ENCODE measurements at regions not wholly inside any gene's neighbourhood (a gene's known extent, or its start where the extent isn't known, plus 50 kb on each side); places are given as distances from the start of the nearest gene placed in this dataset.
"Not testable (repeated sequence)": the region's sequence is repeated elsewhere in the genome, so short reads cannot be mapped to it uniquely, and the experiment has no call there.

GRCh38 chr19:28468701-28469459 is 744.1 kb downstream of the UQCRFS1 start:
- FAIRE-seq (no peak), DNase-seq (ENCODE audit: insufficient read length, low spot score) (no peak)

- no peak for FAIRE-seq
- no peak for DNase-seq (ENCODE audit: insufficient read length, low spot score)
These were observed 746.6 kb downstream of the UQCRFS1 start for GRCh38 chr19:28466107-28467045.

DNA sequence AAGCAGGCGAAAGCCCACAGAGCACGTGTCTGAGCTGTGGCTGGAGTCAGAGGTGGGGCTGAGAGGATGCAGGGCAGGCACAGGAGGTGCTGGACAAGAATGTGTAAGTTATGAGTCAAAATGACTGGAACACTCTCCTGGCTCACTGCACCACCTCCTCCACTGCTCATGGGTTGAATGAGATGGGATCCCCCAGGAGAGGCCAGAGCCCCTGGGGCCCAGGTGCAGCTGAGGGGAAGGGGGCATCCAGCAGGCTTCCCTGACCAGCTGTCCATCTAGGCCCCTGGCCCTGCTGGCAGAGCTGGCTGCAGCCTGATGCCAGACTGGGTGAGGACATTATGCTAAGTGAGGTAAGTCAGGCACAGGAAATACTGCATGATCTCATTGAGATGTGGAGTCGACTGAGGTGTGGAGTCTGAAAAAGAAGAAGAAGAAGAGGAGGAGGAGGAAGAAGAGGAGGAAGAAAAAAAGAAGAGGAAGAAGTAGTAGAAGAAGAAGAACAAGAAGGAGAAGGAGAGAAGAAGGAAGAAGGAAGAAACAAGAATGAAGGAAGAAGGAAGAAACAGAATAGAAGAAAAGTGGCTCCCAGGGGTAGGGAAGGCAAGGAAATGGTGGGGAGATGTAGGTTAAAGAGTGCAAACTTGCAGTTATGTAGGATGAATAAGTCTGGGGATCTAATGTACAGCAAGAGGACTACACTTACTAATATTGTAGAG is 747.4 kb downstream of the UQCRFS1 start:
- DNase-seq (ENCODE audit: insufficient read length, low spot score) (no peak), FAIRE-seq (no peak)

GRCh38 chr19:28463493-28464053 is 749.4 kb downstream of the UQCRFS1 start:
- DNase-seq (ENCODE audit: insufficient read length, low spot score) = no peak
- no peak for FAIRE-seq

- FAIRE-seq = no peak
- DNase-seq (ENCODE audit: insufficient read length, low spot score) = no peak
These were observed 755.3 kb downstream of the UQCRFS1 start for GRCh38 chr19:28457620-28458019.

DNA sequence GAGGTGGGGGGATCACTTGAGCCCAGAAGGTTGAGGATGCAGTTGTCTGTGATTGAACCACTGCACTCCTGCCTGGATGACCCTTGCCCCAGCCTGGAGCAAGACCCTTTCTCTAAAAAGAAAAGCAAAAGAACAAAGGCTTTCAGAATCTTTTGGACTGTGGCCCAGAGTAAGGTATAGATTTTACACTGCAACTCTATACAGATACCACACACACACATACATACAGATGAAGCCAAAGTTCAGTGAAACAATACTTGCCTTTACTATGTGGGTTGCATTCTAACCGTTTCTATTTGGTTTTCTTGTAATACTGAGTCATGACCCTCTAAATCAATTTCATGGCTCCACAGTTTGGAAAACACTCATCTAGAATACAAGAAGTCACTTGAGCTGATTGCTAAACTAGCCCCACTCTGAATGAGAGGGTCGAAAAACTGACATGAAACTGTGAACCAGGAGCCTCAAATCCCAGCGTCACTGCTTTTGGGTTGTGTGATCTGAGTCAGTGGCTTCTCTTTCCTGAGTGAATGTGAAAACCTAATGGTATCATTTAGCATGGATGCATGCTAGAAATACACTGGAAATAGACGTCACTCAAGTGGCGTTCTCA is 756.1 kb downstream of the UQCRFS1 start:
- FAIRE-seq (no peak), DNase-seq (ENCODE audit: insufficient read length, low spot score) (no peak)

GRCh38 chr19:28456252-28456651 is 756.7 kb downstream of the UQCRFS1 start:
- no peak for DNase-seq (ENCODE audit: insufficient read length, low spot score)
- FAIRE-seq = no peak

GRCh38 chr19:28454083-28454482 is 758.9 kb downstream of the UQCRFS1 start:
- no peak for DNase-seq (ENCODE audit: insufficient read length, low spot score)
- FAIRE-seq = no peak

DNA sequence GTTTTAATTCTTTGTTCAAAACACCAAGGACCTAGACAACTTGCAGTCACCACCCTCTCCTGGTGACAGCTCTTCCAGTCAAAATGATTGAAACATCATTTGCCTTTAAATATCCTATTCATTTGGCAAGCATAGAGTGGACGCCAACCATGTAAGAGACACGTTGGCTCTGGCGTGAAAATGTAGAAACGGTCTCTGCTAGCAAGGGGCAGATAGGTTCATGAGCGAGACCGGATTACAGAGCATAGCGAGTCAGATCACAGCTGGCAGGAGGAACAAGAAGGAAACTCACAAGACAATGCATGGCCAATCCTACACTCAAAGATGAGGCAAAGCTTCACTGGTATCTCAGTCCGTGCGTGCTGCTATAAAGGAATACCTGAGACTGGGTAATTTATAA is 759.5 kb downstream of the UQCRFS1 start:
- no peak for FAIRE-seq
- DNase-seq (ENCODE audit: insufficient read length, low spot score) = no peak

DNA sequence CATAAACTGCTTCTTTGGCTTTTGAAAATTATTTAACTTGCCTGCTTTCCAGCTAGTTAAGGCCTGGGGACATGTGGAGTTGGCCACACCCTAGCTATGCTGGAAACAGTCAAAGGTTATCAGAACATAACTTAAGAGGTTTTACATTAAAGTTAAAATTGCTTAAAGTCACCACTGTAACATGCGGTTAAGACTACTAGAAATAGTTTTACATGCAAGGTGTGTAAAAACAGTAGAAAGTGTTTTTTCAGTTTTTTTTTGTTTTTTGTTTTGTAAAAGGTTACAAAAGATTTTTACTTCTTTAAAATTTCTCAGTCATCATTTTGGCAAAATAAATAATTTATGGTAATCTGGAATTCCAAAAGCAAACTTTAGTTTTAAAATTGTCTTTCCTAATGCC is 763.1 kb downstream of the UQCRFS1 start:
- DNase-seq (ENCODE audit: insufficient read length, low spot score) = no peak
- no peak for FAIRE-seq

GRCh38 chr19:28446511-28446910 is 766.4 kb downstream of the UQCRFS1 start:
- no peak for DNase-seq (ENCODE audit: insufficient read length, low spot score)
- no peak for FAIRE-seq

GRCh38 chr19:28445826-28446225 is 767.1 kb downstream of the UQCRFS1 start:
- no peak for DNase-seq (ENCODE audit: insufficient read length, low spot score)
- no peak for FAIRE-seq

GRCh38 chr19:28444362-28444761 is 768.6 kb downstream of the UQCRFS1 start:
- no peak for DNase-seq (ENCODE audit: insufficient read length, low spot score)
- FAIRE-seq = no peak

DNA sequence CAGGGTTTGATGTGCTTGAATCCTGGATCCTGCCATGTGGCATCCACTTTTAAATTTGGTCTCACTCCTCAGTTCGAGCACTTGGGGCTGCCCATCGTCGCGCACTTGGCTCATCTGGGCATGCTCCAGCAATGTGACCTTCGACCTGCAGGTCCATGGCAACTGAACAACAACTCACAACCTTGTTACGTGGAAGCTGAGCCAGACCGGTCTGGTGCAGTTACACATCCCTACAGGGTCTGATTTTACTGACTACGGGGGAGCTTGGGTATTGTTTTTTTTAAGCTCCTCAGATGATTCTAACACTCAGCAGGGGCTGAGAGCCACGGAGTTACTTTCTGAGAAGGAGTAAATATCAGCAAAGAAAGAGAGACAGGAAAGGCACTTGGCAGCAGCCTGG is 769.6 kb downstream of the UQCRFS1 start:
- DNase-seq (ENCODE audit: insufficient read length, low spot score) (no peak), FAIRE-seq (no peak)

- no peak for FAIRE-seq
- DNase-seq (ENCODE audit: insufficient read length, low spot score) = no peak
These were observed 775.3 kb downstream of the UQCRFS1 start for GRCh38 chr19:28437390-28438346.

DNA sequence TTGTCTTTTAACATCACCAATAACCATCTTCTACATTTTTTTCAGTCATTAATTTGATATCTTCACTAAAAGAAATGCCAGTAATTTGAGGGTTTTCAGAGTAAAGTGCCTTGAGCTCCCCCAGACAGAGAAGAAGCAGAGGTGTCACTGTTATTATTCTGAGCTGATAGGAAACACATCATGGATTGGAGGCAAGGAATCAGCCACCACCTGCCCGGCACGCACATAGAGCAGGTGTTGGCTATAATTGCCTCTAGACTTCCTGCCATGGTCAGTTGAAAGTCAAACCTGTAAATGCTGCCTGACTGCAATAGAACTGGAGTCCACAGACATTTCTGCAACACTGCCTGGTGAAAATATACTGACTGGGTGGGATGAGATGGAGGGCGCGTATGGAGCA is 776.6 kb downstream of the UQCRFS1 start:
- no peak for FAIRE-seq
- DNase-seq (ENCODE audit: insufficient read length, low spot score) = no peak

DNA sequence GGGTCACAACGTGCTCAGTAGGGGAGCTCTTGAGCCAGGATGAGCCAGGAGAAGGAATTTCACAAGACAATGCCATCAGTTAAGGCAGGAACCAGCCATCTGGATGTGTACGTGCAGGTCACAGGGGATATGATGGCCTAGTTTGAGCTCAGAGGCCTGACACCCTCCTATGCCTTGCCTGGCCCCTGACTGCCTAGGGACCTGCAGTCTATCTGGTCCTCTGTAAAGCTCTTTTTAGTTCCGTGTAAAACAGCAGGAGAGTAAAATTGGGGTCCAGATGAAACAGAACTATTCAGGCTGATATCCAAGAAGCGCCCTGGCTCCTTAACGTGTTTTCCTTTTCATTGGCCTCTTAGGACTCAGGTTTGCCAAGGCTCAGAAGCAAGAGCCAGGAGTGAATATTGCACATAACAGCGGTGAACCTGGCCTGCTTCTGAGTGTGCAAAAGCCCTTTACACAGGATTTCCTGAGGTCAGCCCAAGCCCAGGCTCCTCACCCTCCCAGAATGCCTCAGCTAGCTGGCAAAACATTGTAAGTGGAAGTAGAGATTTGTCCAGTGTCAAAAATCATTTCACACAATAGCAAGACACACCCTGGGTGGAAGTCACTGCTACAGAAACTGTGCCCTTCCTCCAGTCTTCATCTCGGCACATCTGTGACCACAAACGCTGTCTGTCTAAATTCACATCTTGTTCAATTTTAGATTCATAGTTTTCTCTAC is 777.2 kb downstream of the UQCRFS1 start:
- DNase-seq (ENCODE audit: insufficient read length, low spot score) = no peak
- no peak for FAIRE-seq

- not testable (repeated sequence) for DNase-seq (ENCODE audit: insufficient read length, low spot score); FAIRE-seq
These were observed 778.2 kb downstream of the UQCRFS1 start for GRCh38 chr19:28434794-28435193.

GRCh38 chr19:28434365-28434764 is 778.6 kb downstream of the UQCRFS1 start:
- FAIRE-seq; DNase-seq (ENCODE audit: insufficient read length, low spot score): not testable (repeated sequence)

Measured in HTR-8/SVneo (cell line).